Activated naive CD8-positive, alpha-beta T cell treated with anti-CD3 and anti-CD28 coated beads for 36 hours (primary cell): ENCODE measurements at regions not wholly inside any gene's neighbourhood (a gene's known extent, or its start where the extent isn't known, plus 50 kb on each side); places are given as distances from the start of the nearest gene placed in this dataset.
"Not testable (repeated sequence)": the region's sequence is repeated elsewhere in the genome, so short reads cannot be mapped to it uniquely, and the experiment has no call there.

Source experiments
- DNase-seq: peaks from one replicate; pipeline ENCODE4 v3.0.0; 2021
- H3K27ac Mint-ChIP-seq: one replicate; pipeline ENCODE4 v1.8.0; 2022; ENCODE audit warnings: mild to moderate bottlenecking, moderate library complexity, mixed read lengths
- H3K27me3 Mint-ChIP-seq: one replicate; pipeline ENCODE4 v1.8.0; 2022; ENCODE audit warnings: mild to moderate bottlenecking, mixed read lengths
- H3K36me3 Mint-ChIP-seq: one replicate; pipeline ENCODE4 v1.8.0; 2021; ENCODE audit warnings: mild to moderate bottlenecking, mixed read lengths
- H3K4me1 Mint-ChIP-seq: one replicate; pipeline ENCODE4 v1.8.0; 2021; ENCODE audit warnings: mixed read lengths
- H3K4me3 Mint-ChIP-seq: one replicate; pipeline ENCODE4 v1.8.0; 2022; ENCODE audit warnings: mild to moderate bottlenecking, moderate library complexity, mixed read lengths
- H3K9me3 Mint-ChIP-seq: one replicate; pipeline ENCODE4 v1.8.0; 2022; ENCODE audit warnings: mixed read lengths

GRCh38 chr3:110314512-110315114 lies 757.0 kb upstream of the NECTIN3 start:
- Mint-ChIP-seq H3K9me3 (no peaks in the 10 kb centered on the region), H3K4me1 (peaks cover 3% of the 10 kb centered on the region), H3K36me3 (no peaks in the 10 kb centered on the region), H3K4me3 (no peak overlapping the region), H3K27ac (no peak overlapping the region), H3K27me3 (peaks cover 3% of the 10 kb centered on the region)
- peak; percentile 40 for DNase-seq

GRCh38 chr3:110318108-110318507 lies 753.5 kb upstream of the NECTIN3 start:
- Mint-ChIP-seq H3K4me3 (no peak overlapping the region), H3K9me3 (no peaks in the 10 kb centered on the region), H3K4me1 (peaks cover 3% of the 10 kb centered on the region), H3K27ac (no peak overlapping the region), H3K27me3 (peaks cover 3% of the 10 kb centered on the region), H3K36me3 (no peaks in the 10 kb centered on the region)
- DNase-seq, result no peak

- DNase-seq, result no peak
- no peaks in the 10 kb centered on the region for H3K36me3 Mint-ChIP-seq
- H3K27ac Mint-ChIP-seq, result no peak overlapping the region
- H3K9me3 Mint-ChIP-seq, result no peaks in the 10 kb centered on the region
- H3K4me3 Mint-ChIP-seq, result no peak overlapping the region
- H3K27me3 Mint-ChIP-seq, result peaks cover 3% of the 10 kb centered on the region
- no peaks in the 10 kb centered on the region for H3K4me1 Mint-ChIP-seq
Measured at GRCh38 chr3:110323349-110323748, 748.3 kb upstream of the NECTIN3 start.

- no peaks in the 10 kb centered on the region for H3K36me3 Mint-ChIP-seq
- peaks cover 3% of the 10 kb centered on the region for H3K27me3 Mint-ChIP-seq
- H3K4me3 Mint-ChIP-seq, result no peak overlapping the region
- no peak overlapping the region for H3K27ac Mint-ChIP-seq
- no peaks in the 10 kb centered on the region for H3K4me1 Mint-ChIP-seq
- DNase-seq, result no peak
- no peaks in the 10 kb centered on the region for H3K9me3 Mint-ChIP-seq
Measured at GRCh38 chr3:110324171-110324705, 747.4 kb upstream of the NECTIN3 start.

GRCh38 chr3:110327870-110328269 lies 743.7 kb upstream of the NECTIN3 start:
- DNase-seq, result no peak
- no peaks in the 10 kb centered on the region for H3K4me1 Mint-ChIP-seq
- no peak overlapping the region for H3K27ac Mint-ChIP-seq
- H3K27me3 Mint-ChIP-seq, result peaks cover 1% of the 10 kb centered on the region
- no peaks in the 10 kb centered on the region for H3K9me3 Mint-ChIP-seq
- H3K36me3 Mint-ChIP-seq, result no peaks in the 10 kb centered on the region
- no peak overlapping the region for H3K4me3 Mint-ChIP-seq

DNA sequence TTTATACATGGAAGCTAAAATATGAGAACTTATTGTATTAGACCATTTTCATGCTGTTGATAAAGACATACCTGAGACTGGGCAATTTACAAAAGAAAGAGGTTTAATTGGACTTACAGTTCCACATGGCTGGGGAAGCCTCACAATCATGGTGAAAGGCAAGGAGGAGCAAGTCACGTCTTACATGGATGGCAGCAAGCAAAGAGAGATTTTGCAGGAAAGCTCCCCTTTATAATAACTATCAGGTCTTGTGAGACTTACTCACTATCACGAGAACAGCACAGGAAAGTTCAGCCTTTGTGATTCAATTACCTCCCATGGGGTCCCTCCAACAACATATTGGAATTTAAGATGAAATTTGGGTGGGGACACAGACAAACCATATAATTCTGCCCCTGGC lies 740.1 kb upstream of the NECTIN3 start:
- DNase-seq, H3K4me1 Mint-ChIP-seq, H3K9me3 Mint-ChIP-seq, H3K27me3 Mint-ChIP-seq, H3K27ac Mint-ChIP-seq, H3K36me3 Mint-ChIP-seq, H3K4me3 Mint-ChIP-seq: not testable (repeated sequence)

DNA sequence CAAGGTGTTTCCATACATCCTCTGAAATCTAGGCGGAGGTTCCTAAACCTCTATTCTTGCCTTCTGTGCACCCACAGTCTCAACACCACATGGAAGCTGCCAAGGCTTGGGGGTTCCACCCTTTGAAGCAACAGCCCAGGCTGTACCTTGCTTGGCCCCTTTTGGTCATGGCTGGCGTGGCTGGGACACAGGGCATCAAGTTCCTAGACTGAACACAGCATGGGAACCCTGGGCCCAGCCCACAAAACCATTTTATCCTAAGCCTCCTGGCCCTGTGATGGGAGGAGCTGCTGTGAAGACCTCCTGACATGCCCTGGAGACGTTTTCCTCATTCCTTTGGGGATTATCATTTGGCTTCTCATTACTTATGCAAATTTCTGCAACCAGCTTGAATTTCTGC lies 739.0 kb upstream of the NECTIN3 start:
- H3K36me3 Mint-ChIP-seq, result no peaks in the 10 kb centered on the region
- H3K27ac Mint-ChIP-seq, result no peak overlapping the region
- no peaks in the 10 kb centered on the region for H3K4me1 Mint-ChIP-seq
- H3K27me3 Mint-ChIP-seq, result peaks cover 10% of the 10 kb centered on the region
- H3K4me3 Mint-ChIP-seq, result no peak overlapping the region
- DNase-seq, result no peak
- H3K9me3 Mint-ChIP-seq, result peaks cover 3% of the 10 kb centered on the region

DNA sequence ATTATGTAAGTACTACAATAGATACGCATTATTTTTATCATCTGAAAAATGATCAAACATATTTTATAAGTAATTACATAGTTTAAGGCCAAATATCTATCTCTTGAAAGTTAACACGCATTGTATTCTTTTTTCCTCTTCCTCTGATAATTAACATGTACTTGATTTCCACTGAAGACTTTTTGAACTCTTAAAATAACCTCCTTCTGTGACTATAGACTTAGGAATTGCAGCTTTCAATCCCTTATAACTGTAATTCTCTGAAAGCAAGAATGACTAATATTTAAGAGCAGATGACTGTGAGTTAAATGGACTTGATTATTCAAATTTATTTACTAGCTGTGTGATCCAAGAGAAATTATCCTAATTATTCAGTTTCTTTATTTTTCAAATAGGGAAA lies 730.6 kb upstream of the NECTIN3 start:
- Mint-ChIP-seq H3K4me3 (no peak overlapping the region), H3K27ac (no peak overlapping the region), H3K36me3 (no peaks in the 10 kb centered on the region), H3K4me1 (no peaks in the 10 kb centered on the region), H3K27me3 (peaks cover 18% of the 10 kb centered on the region), H3K9me3 (peaks cover 3% of the 10 kb centered on the region)
- DNase-seq, result no peak

DNA sequence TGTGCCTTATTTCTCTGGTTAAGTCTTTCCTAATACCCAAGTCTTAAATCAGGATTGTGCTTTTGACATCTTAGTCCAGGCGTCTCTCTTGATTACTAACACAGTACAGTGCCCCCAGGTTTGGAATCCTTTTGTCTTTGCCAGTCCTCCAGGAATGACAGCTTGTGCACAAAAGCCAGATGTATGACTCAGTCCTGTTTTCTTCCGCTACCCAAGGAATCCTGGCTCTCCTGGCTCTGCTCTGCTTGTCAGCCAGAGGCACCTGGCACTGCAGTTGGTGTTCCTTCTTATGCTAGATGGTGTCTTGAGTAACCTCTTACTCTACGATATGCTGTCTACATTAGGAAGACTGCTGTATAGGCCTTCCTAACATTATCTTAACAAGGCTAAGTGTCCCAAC lies 728.2 kb upstream of the NECTIN3 start:
- no peak overlapping the region for H3K27ac Mint-ChIP-seq
- peaks cover 4% of the 10 kb centered on the region for H3K27me3 Mint-ChIP-seq
- no peak for DNase-seq
- no peaks in the 10 kb centered on the region for H3K36me3 Mint-ChIP-seq
- H3K4me3 Mint-ChIP-seq, result no peak overlapping the region
- no peaks in the 10 kb centered on the region for H3K4me1 Mint-ChIP-seq
- no peaks in the 10 kb centered on the region for H3K9me3 Mint-ChIP-seq

DNA sequence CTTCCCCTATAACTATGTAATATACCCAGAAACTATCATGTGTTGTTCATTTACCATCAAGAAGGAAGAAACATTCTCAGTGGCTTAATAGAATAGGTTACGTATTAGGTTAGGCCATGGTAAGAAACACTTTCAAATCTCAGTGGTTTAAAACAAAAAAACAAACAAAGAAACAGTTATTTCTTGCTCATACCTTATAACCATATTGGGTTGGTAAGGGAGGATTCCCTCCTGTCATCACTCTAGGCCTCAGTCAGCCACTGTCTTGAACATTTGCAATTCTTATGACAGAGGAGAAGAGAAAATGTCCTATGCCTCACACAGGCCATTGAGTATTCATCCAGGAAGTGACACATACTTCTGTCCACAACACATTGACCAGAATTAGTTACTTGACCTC lies 727.7 kb upstream of the NECTIN3 start:
- H3K27me3 Mint-ChIP-seq, result peaks cover 4% of the 10 kb centered on the region
- no peaks in the 10 kb centered on the region for H3K9me3 Mint-ChIP-seq
- no peak overlapping the region for H3K4me3 Mint-ChIP-seq
- no peaks in the 10 kb centered on the region for H3K36me3 Mint-ChIP-seq
- no peaks in the 10 kb centered on the region for H3K4me1 Mint-ChIP-seq
- H3K27ac Mint-ChIP-seq, result no peak overlapping the region
- no peak for DNase-seq

GRCh38 chr3:110344487-110344886 lies 727.1 kb upstream of the NECTIN3 start:
- no peaks in the 10 kb centered on the region for H3K36me3 Mint-ChIP-seq
- DNase-seq, result no peak
- H3K9me3 Mint-ChIP-seq, result no peaks in the 10 kb centered on the region
- H3K27me3 Mint-ChIP-seq, result peaks cover 4% of the 10 kb centered on the region
- H3K4me3 Mint-ChIP-seq, result no peak overlapping the region
- H3K27ac Mint-ChIP-seq, result no peak overlapping the region
- H3K4me1 Mint-ChIP-seq, result no peaks in the 10 kb centered on the region

DNA sequence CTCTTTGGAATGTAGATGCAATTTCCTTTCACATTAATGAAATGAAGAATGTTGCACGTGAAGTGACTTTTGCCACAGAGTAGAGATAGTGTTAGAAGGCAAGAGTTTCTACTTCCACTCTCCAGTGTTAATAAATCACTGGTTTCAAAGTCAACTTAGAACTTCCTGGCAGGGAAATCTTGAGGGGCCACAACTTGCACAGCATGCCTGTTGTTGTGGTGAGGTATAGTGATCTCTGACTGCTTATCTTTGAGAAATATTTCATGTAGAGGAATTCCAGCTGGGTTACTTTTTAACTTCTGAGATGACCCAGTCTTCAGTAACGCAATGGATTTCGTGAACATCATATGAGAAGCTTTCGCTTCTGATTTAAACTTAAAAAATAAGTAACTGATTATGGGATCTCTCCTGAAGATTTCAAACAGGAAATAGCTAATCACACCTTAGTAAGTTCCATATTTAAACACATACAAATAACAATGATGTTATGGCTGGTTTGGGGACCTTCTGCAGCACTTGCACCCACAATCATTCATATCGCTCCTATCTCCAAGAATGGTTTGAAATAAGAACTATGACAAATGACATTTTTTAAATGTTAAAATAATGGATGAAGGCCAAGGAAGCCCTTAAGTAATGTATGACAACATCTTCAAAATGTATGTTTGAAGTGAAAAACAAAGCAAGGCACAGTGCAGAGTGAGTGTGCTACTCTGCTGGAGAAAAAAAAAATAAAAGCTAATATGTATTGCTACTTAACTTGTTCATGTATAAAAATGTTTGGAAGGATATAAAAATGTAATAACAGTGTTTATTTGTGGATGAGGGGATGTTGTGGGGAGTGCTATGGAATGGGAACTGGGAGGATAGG lies 726.5 kb upstream of the NECTIN3 start:
- Mint-ChIP-seq H3K27ac (no peak overlapping the region), H3K36me3 (no peaks in the 10 kb centered on the region), H3K4me3 (no peak overlapping the region), H3K9me3 (no peaks in the 10 kb centered on the region), H3K27me3 (peaks cover 4% of the 10 kb centered on the region), H3K4me1 (no peaks in the 10 kb centered on the region)
- DNase-seq, result no peak

DNA sequence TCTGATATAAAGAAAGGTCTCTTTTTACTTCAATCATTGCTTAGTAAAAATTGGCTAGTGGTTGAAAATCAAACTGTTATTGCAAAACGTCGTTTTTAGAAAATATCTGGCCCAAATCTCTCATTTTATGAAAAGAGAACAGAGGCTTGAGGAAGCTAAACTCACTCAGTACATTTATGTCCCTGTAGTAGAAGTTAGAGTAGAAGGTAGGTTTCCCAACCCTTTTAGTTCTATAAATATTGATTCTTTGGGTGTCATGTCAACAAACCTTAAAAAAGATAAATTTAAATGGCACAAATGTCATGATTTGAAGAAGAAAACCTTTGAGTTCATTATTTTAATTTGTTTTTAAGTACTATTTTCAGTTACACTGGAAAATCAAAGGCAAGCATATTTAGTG lies 722.3 kb upstream of the NECTIN3 start:
- no peak for DNase-seq
- H3K27ac Mint-ChIP-seq, result no peak overlapping the region
- no peaks in the 10 kb centered on the region for H3K27me3 Mint-ChIP-seq
- no peak overlapping the region for H3K4me3 Mint-ChIP-seq
- H3K9me3 Mint-ChIP-seq, result no peaks in the 10 kb centered on the region
- H3K4me1 Mint-ChIP-seq, result no peaks in the 10 kb centered on the region
- H3K36me3 Mint-ChIP-seq, result no peaks in the 10 kb centered on the region

DNA sequence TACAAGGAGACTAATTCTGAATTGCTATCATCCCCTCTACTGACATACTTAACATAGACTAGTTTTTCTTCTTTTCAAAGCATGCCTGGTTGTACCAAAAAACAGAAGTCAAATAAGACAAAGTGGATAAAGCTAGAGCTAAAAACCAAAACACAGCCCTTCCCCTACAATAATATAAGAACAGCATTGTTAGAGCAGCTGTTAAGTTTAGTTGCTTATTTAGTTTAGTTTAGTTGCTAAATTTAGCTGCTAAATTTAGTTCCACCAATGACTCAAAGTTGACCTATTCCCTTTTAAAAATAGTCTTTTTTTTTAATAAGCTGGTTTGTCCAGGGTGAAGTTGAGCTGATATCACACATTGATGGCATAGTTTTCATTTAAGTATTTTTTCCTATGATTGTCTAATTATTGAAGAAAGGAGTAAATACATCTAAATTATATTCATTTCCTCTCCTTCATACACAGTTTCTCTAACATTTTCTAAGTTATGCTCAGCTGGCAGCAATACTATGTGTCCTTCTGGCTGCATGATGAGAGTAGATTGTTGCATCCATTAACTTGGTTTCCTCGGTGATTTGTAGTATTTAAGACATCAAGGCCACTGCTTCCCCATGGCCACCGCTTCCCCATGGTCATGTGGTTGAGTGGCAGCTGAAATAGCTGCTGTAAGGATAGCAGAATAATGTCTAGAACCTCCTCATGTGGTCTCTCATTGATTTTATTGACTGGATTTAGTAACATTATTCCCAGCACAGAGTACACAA lies 718.6 kb upstream of the NECTIN3 start:
- DNase-seq, result no peak
- Mint-ChIP-seq H3K36me3 (no peaks in the 10 kb centered on the region), H3K27me3 (no peaks in the 10 kb centered on the region), H3K4me1 (no peaks in the 10 kb centered on the region), H3K4me3 (no peak overlapping the region), H3K9me3 (no peaks in the 10 kb centered on the region), H3K27ac (no peak overlapping the region)

- Mint-ChIP-seq H3K27me3 (no peaks in the 10 kb centered on the region), H3K36me3 (no peaks in the 10 kb centered on the region), H3K4me3 (no peak overlapping the region), H3K4me1 (no peaks in the 10 kb centered on the region), H3K27ac (no peak overlapping the region), H3K9me3 (peaks cover 2% of the 10 kb centered on the region)
- no peak for DNase-seq
Measured at GRCh38 chr3:110362751-110363150, 708.9 kb upstream of the NECTIN3 start.
